A673 (cell line): ENCODE measurements at regions not wholly inside any gene's neighbourhood (a gene's known extent, or its start where the extent isn't known, plus 50 kb on each side); places are given as distances from the start of the nearest gene placed in this dataset.

Experiments
- BruUV-seq: library from RNA; stranded (reverse); fragments of 400-500 nt; replicated peaks from 2 replicates; lab custom pipeline; 2021; lab: Mats Ljungman, UMichigan
- CTCF ChIA-PET: fragments of 300-600 bp; sonication (Branson Sonifier 250); formaldehyde crosslinking; loops from one replicate; lab custom pipeline; 2022; ENCODE audit warnings: antibody characterized with exemption; lab: Charles Lee
- POLR2A ChIA-PET: fragments of 300-600 bp; sonication (Branson Sonifier 250); formaldehyde crosslinking; loops from one replicate; lab custom pipeline; 2022; ENCODE audit warnings: antibody characterized with exemption; ENCODE audit not compliant: low non-redundant PET; lab: Charles Lee
- DNase-seq: peaks from one replicate; pipeline ENCODE4 v3.0.0-alpha.2; 2015; ENCODE audit warnings: low spot score
- H3K27ac ChIP-seq: fragments of 200-600 bp; sonication (generic); 2 replicates; pipeline ENCODE4 v1.5.1; 2016; ENCODE audit warnings: mixed run types, low read depth, mild to moderate bottlenecking, mixed read lengths, antibody characterized with exemption, low read length; ENCODE audit not compliant: poor library complexity, severe bottlenecking
- H3K27me3 ChIP-seq: fragments of 200-600 bp; sonication (generic); replicated peaks from 2 replicates; pipeline ENCODE4 v1.6.1; 2017; ENCODE audit warnings: mixed run types, low read depth, mild to moderate bottlenecking, mixed read lengths, antibody characterized with exemption, low read length; ENCODE audit not compliant: insufficient read depth, poor library complexity
- H3K36me3 ChIP-seq: fragments of 200-600 bp; sonication (generic); 2 replicates; pipeline ENCODE4 v1.6.1; 2016; ENCODE audit warnings: mixed run types, mild to moderate bottlenecking, mixed read lengths, antibody characterized with exemption, low read length; ENCODE audit not compliant: insufficient read depth, poor library complexity, severe bottlenecking
- H3K4me1 ChIP-seq: fragments of 200-600 bp; sonication (generic); 2 replicates; pipeline ENCODE4 v1.6.1; 2017; ENCODE audit warnings: mixed run types, mild to moderate bottlenecking, mixed read lengths, antibody characterized with exemption, low read length; ENCODE audit not compliant: insufficient read depth, poor library complexity, severe bottlenecking
- H3K4me3 ChIP-seq: fragments of 200-600 bp; sonication (generic); 2 replicates; pipeline ENCODE4 v1.5.1; 2016; ENCODE audit warnings: low read depth, mixed run types, mild to moderate bottlenecking, mixed read lengths, low read length; ENCODE audit not compliant: poor library complexity, severe bottlenecking
- H3K9me3 ChIP-seq: fragments of 200-600 bp; sonication (generic); 2 replicates; pipeline ENCODE4 v1.6.1; 2016; ENCODE audit warnings: mixed run types, low read depth, mild to moderate bottlenecking, mixed read lengths, antibody characterized with exemption, low read length; ENCODE audit not compliant: poor library complexity, severe bottlenecking
- CTCF ChIP-seq: fragments of 300-800, 200-600 bp; sonication (generic); conservative IDR thresholded peaks from 2 replicates; pipeline ENCODE4 v1.5.1; 2017; ENCODE audit warnings: low read depth, mild to moderate bottlenecking, antibody characterized with exemption, low read length, moderate library complexity, mixed read lengths
- EZH2 ChIP-seq: fragments of 200-600 bp; sonication (generic); IDR thresholded peaks from 2 replicates; pipeline ENCODE4 v1.6.1; 2017; ENCODE audit warnings: borderline replicate concordance, low read depth, mild to moderate bottlenecking, mixed read lengths, antibody characterized with exemption, low read length; ENCODE audit not compliant: poor library complexity, severe bottlenecking
- intact Hi-C: fragments of 100-400 bp; cut with micrococcal nuclease; formaldehyde crosslinking; loops from one replicate; pipeline ENCODE4 v1.10.0; 2022; ENCODE audit not compliant: unreplicated experiment

- H3K4me3 ChIP-seq, result no peak overlapping the region
- TF ChIP-seq EZH2 (no peak), CTCF (no peak)
- H3K36me3 ChIP-seq, result no peaks in the 10 kb centered on the region
- no peaks in the 10 kb centered on the region for H3K4me1 ChIP-seq
- H3K27me3 ChIP-seq, result no peaks in the 10 kb centered on the region
- no peaks in the 10 kb centered on the region for H3K9me3 ChIP-seq
- POLR2A ChIA-PET, result no interaction called here
- intact Hi-C loops, result no loop called here
- CTCF ChIA-PET, result no interaction called here
- BruUV-seq, result no TSS peak
- no peak for DNase-seq
- no peak overlapping the region for H3K27ac ChIP-seq
These were observed 59.1 kb upstream of the ZFAND5 start for GRCh38 chr9:72424131-72424530.

GRCh38 chr9:72422214-72422613, 57.2 kb upstream of the ZFAND5 start:
- no peak overlapping the region for H3K4me3 ChIP-seq
- ChIA-PET POLR2A (no interaction called here), CTCF (no interaction called here)
- H3K4me1 ChIP-seq, result no peaks in the 10 kb centered on the region
- BruUV-seq, result no TSS peak
- intact Hi-C loops, result no loop called here
- no peak for DNase-seq
- H3K27me3 ChIP-seq, result no peaks in the 10 kb centered on the region
- no peak overlapping the region for H3K27ac ChIP-seq
- no peaks in the 10 kb centered on the region for H3K9me3 ChIP-seq
- TF ChIP-seq CTCF (no peak), EZH2 (no peak)
- no peaks in the 10 kb centered on the region for H3K36me3 ChIP-seq

- CTCF ChIA-PET, result interaction anchor here (0.7 kb wide), 1 partner anchor 403 kb away, joined by 3 read pairs; no protein-coding TSS in a partner anchor
- BruUV-seq, result no TSS peak
- no peaks in the 10 kb centered on the region for H3K36me3 ChIP-seq
- TF ChIP-seq CTCF (no peak), EZH2 (no peak)
- H3K27me3 ChIP-seq, result no peaks in the 10 kb centered on the region
- intact Hi-C loops, result no loop called here
- H3K9me3 ChIP-seq, result no peaks in the 10 kb centered on the region
- H3K4me3 ChIP-seq, result no peak overlapping the region
- no peaks in the 10 kb centered on the region for H3K4me1 ChIP-seq
- POLR2A ChIA-PET, result no interaction called here
- H3K27ac ChIP-seq, result no peak overlapping the region
- DNase-seq, result no peak
These were observed 55.8 kb upstream of the ZFAND5 start for GRCh38 chr9:72420783-72421182.
